Stimulated activated CD4-positive, alpha-beta T cell treated with anti-CD3 and anti-CD28 coated beads, Interleukin-4, amount 100 ng/mL, for 1 hour (primary cell): ENCODE measurements at regions not wholly inside any gene's neighbourhood (a gene's known extent, or its start where the extent isn't known, plus 50 kb on each side); places are given as distances from the start of the nearest gene placed in this dataset.

Experiments used
- DNase-seq: peaks from one replicate; pipeline ENCODE4 v3.0.0-alpha.2; 2020

GRCh38 chr20:22652681-22653588, 68.6 kb upstream of the FOXA2 start:
- no peak for DNase-seq

- no peak for DNase-seq
Observed at GRCh38 chr20:22653658-22654642, 69.6 kb upstream of the FOXA2 start.

GRCh38 chr20:22663528-22664025, 79.2 kb upstream of the FOXA2 start:
- DNase-seq: no peak

- DNase-seq: no peak
Observed at GRCh38 chr20:22667198-22667597, 82.8 kb upstream of the FOXA2 start.

- no peak for DNase-seq
Observed at GRCh38 chr20:22672191-22672590, 87.8 kb upstream of the FOXA2 start.

GRCh38 chr20:22673467-22673866, 89.1 kb upstream of the FOXA2 start:
- no peak for DNase-seq

GRCh38 chr20:22675341-22675740, 91.0 kb upstream of the FOXA2 start:
- DNase-seq: no peak

- no peak for DNase-seq
Observed at GRCh38 chr20:22678678-22679077, 94.3 kb upstream of the FOXA2 start.

GRCh38 chr20:22679197-22679596, 94.8 kb upstream of the FOXA2 start:
- DNase-seq: no peak

- no peak for DNase-seq
Observed at GRCh38 chr20:22680031-22680740, 95.8 kb upstream of the FOXA2 start.

- DNase-seq: no peak
Observed at GRCh38 chr20:22681591-22682248, 97.3 kb upstream of the FOXA2 start.

- DNase-seq: no peak
Observed at GRCh38 chr20:22682381-22682780, 98.0 kb upstream of the FOXA2 start.

- no peak for DNase-seq
Observed at GRCh38 chr20:22684072-22684762, 99.8 kb upstream of the FOXA2 start.

- DNase-seq: no peak
Observed at GRCh38 chr20:22684763-22685443, 100.5 kb upstream of the FOXA2 start.

GRCh38 chr20:22686097-22686496, 101.7 kb upstream of the FOXA2 start:
- no peak for DNase-seq

- DNase-seq: no peak
Observed at GRCh38 chr20:22687676-22688349, 103.4 kb upstream of the FOXA2 start.

GRCh38 chr20:22688485-22688884, 104.1 kb upstream of the FOXA2 start:
- no peak for DNase-seq

GRCh38 chr20:22689266-22689665, 104.9 kb upstream of the FOXA2 start:
- DNase-seq: no peak

- DNase-seq: no peak
Observed at GRCh38 chr20:22690000-22690399, 105.6 kb upstream of the FOXA2 start.

GRCh38 chr20:22690616-22691179, 106.3 kb upstream of the FOXA2 start:
- DNase-seq: no peak
